Suppressor macrophage (primary cell): ENCODE measurements at regions not wholly inside any gene's neighbourhood (a gene's known extent, or its start where the extent isn't known, plus 50 kb on each side); places are given as distances from the start of the nearest gene placed in this dataset.

ENCODE experiments used
- DNase-seq, 4 experiments: peaks; one replicate each; pipeline ENCODE4 v3.0.0-alpha.2; 2020 to 2022

DNA sequence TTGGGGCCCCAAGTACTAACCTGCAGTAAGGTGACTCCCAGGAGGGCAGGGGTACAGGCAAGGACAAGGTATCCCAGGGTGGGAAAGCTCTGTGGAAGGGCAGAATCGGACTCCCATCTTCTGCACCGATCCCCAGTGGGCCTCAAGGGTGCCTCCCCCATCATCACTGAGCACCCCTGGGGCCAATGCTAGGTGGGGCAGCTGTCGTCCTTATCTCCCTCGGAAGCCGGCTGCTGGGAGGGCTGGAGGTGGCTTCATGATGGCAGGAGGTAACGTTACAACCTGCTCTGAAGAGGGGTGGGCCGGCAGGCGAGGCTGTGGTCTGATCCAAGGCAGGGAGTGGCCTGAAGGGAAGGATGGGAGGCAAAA lies 87.6 kb upstream of the LINC01488 start:
- DNase-seq: no peak

DNA sequence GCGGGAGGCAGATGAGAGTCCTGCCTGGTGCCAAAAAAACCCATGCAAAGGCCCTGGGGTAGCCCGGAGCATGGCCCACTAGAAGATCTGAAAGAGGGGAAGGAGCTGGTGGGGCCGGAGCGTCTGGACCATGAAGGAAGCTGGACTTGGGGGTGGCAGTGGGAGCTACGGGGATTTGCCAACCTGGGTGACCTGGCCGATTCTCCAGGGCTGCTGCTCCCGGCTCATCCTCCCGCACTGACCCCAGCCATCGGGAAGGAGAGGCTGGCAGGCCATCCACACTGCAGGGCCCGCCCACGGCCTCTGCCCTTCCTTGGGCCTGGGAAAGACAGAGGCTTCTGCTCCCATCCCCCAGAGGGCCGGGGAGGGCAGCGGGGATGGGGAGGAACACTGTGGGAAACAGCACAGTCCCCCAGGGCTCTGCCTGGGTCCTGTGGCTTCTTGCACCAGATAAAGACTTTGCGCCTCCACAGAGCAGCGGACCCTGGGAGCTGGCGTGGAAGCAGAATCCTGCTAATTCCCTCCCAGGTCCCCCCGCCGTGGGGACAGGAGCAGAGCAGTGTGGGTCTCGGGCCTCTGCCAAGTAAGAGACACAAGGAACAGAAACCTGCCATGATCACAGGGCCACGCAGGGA lies 87.1 kb upstream of the LINC01488 start:
- peak in 1 of 4 experiments; percentile 44 for DNase-seq

DNA sequence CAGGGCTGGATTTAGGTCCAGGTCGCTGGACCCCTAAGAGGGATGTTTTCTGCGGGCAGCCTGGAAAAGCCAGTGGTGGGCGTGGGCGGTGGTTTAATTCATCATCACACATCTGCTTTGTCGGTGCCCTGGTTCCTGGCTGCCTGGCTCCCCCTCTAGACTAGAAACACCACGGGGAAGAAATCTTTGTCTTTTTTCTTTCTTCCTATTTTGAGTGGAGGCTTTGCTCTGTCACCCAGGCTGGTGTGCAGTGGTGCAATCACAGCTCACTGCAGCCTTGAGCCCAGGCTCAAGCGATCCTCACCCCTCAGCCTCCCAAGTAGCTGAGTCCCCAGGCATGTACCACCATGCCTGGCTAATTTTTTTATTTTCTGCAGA lies 86.6 kb upstream of the LINC01488 start:
- peak; percentile 46 to 74 (median 62) for DNase-seq

DNA sequence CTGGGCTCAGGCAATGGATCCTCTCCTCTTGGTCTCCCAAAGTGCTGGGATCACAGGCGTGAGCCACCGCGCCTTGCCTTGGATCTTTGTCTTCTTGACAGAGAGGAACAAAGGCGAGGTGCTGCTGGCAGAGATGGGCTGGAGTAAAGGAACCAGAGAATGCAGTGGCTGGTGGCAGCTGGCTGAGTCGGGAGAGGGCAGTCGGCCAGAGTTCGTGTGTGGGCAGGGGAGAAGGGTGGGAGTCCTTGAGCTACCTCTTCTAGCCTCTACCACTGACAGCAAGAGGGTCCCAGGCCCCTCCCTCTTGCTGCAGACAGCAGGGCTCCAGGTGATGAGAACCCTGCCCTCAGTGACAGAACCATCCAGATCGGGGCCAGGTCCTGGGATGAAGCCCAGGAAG lies 86.2 kb upstream of the LINC01488 start:
- DNase-seq: no peak

DNA sequence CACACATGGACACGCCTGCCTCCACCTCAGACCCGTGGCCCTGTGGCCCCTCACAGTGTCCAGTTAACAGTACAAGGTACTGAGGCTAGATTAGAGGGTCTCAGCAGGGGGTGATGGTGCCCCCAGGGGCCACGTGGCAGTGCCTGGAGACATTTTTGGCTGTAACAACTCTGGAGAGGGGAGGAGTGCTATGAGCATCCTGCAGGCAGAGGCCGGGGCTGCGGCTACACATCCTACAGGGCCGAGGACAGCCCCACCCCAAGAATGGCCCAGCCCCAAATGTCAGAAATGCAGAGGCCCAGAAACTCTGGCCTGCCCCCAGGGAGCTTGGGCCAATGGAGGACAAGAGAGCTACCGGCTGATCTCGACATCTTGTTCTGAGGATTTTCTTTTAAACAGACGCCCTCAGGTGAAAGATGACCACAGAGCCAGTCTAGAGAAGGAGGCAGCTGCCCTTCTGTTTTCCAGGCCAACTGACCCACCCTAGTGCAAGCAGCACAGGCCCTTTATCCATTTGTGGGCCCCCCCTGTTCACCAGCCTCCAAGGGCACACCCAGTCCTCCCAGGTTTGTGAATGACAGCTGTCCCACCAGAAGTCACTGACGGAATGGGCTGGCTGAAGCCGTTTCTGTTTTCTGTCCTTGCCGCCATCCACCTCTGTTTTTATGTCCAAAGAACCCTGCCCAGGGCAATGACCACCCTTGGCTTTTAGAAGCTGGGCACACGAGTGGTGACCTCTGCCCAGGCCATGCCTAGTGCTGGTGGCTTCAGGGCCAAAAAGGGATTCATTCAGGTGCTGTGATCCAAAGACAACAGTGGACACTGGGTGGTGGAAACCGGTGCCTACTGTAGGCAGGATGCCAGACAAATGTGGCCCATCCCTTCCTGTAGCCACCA lies 85.2 kb upstream of the LINC01488 start:
- no peak for DNase-seq

DNA sequence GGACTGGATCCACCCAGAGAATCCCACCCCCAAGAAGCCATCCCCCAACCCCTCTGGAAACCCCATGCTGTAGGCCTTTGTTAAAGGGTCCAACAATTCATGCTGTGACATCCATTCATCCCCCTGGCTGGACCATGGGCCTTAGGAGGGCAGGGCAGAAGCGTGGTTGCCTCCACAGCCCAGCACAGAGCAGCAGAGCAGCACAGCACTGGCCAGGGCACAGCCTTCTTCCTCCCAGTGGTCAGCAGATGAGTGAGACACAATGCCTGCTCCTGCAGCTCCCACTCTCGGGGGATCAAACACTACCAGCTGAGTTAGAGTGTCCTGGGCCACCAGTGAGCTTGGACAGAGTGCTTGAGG lies 84.5 kb upstream of the LINC01488 start:
- no peak for DNase-seq

DNA sequence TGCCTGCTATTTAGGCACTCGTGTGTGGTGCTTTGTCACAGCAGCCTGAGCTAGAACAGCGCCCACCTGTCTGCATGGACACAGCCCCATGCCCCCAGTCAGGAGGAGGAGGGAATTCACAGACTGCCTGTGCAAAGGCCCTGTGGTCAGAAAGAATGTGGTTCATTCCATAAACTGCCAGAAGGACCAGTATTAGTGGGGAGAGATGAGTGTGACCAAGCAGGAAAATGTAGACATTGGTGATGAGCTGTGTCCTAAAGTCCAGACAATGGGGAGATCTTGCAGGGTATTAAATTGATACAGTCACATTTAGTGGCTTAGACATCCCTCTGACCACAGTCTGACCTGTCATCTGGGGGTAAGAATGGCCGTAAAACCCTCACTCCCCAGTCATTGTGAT lies 83.7 kb upstream of the LINC01488 start:
- no peak for DNase-seq

DNA sequence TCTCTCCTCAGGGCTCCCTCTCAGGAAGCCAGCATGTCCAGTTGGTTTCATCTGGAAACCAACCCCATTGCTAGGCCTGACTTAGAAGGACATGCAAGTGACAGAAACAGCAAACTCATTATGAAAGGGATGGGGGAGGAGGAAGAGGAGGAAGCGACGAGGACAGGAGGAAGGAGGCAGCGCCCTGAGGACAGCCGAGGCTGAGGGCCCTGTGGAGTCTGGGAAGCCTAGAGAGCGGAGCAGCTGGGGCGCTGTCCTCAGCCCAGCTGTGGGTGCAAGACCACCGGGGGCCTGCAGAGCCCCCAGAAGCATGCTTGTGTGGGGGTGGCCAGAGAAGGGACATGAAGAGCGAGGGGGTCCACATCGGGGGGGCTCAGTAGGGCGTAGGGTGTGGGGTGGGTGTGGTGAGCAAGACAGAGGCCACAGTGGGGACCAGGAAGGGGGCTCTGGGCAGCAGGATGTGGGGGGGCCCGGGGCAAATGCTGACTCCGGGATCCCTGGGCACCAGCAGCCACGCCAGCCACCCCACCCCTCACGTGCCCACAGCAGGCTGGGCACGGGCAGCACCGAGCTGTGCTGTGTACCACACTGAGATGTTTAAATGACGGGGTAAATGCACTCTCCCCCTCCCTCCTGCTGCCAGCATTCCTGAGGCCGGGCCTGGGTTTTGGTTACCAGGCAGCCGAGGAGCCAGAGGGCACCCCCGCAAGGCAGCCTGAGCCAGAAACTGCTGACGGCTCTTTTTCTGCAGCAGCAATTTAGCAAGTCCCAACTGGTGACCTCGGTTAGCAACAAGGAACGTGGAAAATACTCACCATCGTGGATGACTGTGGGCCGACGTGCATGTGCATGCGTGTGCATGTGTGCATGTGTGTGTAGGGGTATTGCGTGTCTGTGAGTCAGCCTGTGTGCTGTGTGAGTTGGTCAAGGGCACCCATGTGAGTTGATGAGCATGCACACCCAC lies 82.7 kb upstream of the LINC01488 start:
- peak in 3 of 4 experiments; percentile 27 to 43 (median 34) for DNase-seq

DNA sequence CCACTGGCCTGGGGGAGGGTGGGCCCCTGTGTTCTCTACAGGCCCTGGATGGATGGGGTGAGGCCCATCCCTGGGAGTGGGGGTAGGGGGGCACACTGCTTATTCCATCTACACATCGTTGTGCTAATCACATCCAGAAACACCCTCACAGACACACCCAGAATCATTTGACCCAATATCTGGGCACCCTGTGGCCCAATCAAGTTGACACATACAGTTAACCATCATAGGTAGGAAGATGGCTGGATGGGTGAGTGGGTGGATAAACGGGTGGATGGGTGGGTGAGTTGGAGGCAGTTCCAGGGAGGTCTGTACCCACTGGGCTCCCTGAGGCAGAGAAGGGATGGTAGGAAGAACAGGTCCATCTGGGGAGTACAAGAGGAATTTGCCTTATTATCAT lies 81.3 kb upstream of the LINC01488 start:
- DNase-seq: no peak

DNA sequence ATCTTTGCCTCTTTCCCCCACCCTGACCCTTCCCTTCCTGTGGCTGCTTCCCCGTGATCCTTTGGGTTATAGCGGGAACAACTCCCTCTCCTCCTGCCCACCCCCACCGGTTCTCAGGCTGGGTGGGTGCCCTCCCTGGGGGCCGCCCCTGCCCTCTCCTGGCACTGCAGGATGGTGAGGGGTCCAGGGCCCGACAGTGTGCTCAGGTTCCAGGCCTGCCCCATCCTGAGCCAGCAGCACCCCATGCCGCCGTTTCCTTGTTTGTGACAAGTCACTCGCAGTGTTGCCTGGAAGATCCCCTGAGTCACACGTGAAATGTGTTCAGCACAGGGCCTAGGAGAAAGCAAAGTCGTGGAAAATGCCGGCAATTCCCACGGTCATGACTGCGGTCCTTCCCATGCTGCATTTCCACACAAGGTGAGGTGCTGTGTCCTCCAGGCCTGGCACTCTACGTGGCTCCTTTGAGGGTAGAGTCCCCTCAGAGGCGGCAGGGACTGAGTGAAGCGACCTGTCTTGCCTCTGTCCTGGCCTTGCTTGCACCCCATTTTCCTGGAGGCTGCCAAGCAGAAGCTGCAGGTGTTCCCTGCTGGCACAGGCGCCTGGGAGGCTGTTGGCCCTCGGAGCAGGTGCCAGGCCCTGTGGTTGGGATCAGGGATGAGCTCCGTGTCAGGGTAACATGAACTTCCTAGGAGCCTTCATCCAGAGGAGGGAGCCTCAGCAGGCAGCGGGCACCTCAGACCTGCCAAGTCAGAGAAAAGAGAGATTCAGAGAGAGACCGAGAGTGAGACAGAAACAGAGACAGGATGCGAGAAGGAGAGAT lies 80.5 kb upstream of the LINC01488 start:
- peak in 1 of 4 experiments; percentile 33 for DNase-seq

DNA sequence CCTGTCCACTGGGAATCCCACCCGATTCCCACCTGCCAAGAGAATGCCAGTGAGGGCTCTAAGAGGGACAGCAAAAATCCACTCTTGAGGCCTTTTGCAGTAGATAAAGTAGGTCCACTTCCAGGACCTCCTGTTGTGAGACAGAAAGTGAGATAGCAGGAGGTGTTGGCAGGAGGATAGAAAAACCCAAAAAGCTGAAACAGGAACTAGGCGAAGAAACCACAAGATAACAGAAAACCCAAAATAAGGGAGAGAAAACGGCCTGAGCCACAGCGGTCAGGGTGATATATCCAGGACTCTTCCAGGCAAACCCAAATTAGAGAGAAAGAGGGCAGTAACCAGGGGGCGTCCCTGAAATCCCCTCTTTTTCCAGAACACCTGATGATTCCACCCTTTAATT lies 79.7 kb upstream of the LINC01488 start:
- no peak for DNase-seq

DNA sequence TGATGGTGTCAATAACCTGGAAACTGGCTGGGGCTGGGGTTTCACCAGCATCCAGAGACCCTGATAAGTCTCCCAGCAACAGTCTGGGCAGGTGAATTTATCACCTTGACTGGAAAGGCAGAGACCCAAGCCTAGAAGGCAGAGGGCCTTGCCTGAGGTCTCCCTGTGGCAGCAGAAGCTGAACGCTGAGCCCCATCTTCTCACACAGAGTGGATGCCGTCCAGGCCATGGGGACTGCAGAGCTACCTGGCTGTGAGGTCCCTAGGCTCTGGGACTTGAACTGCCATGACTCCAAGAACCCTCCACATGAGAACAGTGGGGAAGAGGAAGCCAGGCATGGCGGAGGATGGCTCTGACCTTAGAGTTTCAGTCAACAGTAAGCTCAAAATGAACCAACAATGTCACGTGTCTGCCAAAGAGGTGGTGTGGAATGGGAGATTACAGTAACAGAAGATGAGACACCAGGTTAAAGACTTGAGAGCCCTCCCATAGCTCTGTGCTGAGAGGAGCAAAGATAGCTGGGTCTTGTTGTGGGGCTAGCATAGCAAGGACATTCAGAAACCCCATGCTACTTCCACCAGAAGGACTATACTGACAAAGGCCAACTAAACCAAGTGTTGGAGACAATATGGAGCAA lies 79.1 kb upstream of the LINC01488 start:
- DNase-seq: peak in 2 of 4 experiments; percentile 26 to 71

DNA sequence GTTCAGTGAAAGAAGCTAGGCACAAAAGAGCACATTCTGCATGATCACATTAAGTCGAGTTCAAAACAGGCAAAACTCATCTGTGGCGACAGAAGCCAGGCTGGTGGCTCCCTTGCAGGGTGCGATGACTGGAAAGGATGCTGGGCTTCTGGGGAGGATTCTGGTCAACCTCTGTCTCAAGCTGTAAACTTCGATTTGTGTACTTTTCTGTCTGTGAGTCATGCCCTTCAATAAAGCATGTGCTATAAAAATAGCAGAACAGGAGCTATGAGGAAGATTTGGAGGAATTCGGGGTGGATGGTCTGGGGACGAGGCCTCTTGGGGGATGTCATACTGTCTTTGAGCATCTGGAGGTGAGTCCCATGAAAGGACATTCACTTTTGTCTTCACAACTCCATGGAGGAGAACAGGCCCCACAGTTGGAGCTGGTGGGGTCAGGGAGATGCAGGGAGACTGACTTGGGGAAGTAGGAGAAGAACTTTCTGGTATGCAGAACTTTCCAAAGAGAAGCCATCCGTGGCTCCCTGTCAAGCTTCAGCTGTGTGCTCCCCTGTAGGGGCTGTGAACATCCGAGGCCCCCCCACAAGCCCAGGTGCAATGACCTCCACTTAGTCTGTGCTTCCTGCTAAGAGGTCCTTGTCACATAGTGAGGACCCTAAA lies 77.8 kb upstream of the LINC01488 start:
- peak in 1 of 4 experiments; percentile 33 for DNase-seq

DNA sequence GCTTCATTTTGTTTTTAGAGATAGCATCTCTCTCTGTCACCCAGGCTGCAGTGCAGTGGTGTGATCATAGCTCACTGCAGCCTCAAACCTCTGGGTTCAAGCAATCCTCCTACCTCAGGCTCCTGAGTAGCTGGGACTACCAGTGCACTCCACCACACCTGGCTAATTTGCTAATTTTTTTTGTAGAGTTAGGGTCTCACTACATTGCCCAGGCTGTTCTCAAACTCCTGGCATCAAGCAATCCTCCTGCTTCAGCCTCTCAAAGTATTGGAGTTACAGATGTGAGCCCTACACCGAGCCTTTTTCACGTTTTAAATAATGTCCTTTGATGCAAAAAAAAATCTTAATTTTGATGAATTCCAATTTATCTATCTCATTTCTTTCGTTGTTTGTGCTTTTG lies 75.4 kb upstream of the LINC01488 start:
- no peak for DNase-seq

DNA sequence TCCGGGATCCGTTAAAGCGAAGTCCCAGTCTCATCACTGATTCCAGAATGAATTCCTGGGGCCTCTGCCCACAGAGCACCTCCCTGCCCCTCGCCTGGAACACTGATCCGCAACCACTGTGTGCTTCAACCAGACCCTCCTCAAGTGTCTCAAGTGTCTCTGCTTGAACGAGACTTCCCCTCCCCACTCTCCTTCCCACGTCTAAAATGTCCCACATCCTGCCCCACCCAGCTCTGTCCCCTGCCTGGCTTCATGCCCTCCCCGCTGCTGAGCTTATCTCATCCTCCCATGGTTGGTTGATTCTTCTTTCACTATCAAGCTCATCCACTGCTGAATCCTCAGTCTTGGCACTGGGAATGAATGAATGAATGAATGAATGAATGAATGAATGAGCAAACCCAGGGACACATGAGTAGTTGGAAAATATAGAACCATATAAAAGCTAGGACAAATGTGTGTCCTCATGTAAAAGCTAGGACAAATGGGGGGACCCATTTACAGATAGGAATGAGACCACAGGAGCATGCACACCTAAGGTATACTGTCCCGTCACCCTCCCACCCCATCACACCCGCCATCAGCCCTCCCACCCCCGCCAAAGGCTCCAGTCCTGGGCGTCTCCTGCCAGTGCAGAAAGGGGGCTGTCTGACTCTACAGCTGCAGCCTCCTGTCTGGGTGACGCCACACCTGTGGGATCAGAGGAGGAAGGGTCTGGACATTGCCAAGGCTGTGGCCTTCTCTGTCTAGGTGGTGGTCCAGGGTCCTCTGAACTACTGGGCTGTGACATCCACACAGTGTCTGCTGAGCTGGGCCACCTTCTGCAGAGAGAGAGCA lies 71.4 kb upstream of the LINC01488 start:
- DNase-seq: no peak

DNA sequence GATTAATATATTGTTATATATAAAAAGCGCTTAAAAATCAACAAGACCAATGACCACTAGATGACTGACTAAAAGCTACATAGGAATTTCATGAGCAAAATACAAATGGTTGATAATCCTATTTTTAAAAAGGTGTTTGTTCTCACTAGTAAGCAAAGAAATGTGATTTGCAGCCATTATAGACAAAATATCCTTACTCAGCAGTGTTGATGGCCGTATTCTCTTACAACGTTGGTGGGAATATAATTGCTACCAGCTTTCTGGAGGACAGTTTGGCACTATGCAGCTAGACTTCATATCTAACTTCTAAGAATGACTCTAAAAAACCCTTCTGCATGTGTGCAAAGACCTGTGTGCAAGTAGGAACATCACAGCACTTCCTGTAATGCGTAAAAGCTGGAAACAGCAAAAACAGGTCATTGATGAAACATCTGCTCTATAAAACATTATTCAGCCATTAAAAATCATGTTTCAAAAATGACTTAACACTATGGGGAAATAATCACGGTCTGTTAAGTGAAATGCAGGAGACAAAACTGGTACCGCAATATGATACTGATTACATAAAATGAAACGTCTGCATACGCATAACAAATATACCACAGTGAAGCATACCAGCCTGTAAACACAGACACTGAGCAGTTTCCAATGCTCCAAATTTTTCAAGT lies 70.1 kb upstream of the LINC01488 start:
- no peak for DNase-seq

DNA sequence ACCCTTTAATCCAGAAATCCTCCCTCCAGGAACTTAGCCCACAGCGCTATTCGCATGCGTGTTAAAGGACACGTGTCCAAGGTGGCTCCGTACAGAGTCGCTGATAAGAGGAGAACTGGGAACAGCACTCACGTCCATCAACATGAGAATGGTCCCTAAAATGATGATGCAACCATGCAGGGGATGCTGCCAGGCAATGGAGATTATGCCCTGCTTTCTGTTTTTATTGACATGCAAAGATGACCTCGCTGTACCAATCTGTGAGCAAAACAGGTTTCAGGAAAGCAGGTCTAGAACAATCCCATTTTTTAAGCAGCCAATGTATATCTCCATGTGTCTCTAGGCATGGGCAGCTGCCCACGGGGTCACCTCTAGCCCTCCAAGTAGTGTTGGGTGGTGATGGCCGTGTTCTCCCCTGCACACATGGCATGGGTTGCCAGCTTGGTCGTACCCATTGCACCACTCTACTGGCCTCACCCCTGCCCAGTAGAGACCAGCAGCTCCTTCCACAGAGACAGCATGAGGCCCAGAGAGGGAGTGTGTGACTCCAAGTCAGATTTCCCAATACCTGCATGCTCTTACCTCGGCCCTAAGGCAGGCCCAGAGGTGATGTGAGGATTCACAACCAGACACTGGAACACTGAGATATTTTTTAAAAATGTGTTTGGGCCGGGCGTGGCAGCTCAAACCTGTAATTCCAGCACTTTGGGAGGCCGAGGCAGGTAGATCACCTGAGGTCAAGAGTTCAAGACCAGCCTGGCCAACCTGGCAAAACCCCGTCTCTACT lies 68.3 kb upstream of the LINC01488 start:
- no peak for DNase-seq

DNA sequence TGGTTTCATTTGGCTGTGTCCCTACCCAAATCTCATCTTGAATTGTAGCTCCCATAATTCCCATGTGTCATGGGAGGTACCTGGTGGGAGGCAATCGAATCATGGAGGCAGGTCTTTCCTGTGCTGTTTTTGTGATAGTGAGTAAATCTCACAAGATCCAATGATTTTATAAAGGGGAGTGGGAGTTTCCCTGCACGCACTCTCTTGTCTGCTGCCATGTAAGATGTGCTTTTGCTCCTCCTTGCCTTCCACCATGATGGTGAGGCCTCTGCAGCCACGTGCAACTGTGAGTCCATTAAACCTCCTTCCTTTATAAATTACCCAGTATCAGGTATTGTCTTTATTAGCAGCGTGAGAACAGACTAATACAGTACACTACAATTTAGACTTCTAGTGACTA lies 67.5 kb upstream of the LINC01488 start:
- DNase-seq: no peak

DNA sequence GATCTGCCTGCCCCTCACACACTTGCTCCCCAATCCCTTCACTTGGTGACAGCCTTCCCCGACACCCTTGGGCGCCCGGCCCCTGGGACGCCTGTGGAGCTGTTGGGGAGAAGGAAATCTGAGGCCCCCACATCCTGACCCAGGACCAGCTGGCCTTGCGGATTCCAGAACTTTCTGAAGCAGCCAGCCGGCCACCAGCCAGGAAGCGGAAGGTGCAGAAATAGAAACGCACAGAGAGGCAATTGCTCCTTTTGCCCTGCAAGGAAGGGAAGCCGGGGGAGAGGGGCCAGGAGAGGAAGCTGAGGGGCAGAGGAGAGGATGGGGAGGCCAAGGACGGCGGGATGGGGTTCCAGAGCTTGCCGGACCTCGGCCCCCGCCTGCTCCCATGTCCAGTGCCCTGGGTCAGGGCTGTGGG lies 66.7 kb upstream of the LINC01488 start:
- DNase-seq: peak; percentile 29 to 69 (median 54)
